ENCODE measurements at regions not wholly inside any gene's neighbourhood (a gene's known extent, or its start where the extent isn't known, plus 50 kb on each side); places are given as distances from the start of the nearest gene placed in this dataset.

DNA sequence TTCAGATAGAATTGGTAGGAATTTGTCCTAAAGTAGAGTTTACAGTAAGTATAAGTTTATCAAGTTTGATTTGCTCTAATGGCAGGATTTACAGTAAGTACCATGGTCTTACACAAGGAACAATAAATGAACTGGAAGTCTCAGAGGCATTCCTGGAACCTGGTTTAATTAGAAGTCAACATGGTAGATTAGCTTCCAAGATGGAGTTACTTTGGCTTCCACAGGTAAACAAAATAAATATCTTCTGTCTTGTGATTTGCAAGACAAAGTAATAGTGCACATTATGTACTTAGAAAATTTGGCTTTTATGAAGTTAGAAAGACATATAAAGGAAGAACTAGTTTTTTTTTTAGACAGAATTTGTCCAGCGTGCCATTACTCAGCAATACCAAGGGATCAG, 190.7 kb downstream of the GLUD2 start:
- TF ChIP-seq, protein P1, sequence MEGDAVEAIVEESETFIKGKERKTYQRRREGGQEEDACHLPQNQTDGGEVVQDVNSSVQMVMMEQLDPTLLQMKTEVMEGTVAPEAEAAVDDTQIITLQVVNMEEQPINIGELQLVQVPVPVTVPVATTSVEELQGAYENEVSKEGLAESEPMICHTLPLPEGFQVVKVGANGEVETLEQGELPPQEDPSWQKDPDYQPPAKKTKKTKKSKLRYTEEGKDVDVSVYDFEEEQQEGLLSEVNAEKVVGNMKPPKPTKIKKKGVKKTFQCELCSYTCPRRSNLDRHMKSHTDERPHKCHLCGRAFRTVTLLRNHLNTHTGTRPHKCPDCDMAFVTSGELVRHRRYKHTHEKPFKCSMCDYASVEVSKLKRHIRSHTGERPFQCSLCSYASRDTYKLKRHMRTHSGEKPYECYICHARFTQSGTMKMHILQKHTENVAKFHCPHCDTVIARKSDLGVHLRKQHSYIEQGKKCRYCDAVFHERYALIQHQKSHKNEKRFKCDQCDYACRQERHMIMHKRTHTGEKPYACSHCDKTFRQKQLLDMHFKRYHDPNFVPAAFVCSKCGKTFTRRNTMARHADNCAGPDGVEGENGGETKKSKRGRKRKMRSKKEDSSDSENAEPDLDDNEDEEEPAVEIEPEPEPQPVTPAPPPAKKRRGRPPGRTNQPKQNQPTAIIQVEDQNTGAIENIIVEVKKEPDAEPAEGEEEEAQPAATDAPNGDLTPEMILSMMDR (IDR thresholded peaks at IDR 0.05; ENCODE audit: insufficient read depth, low read depth, low read length): no peak
- ChIA-PET CTCF (no interaction called here), POLR2A (no interaction called here)
- Histone ChIP-seq H3K36me3 (ENCODE audit: control insufficient read depth, insufficient read depth, low read length) (no peaks in the 10 kb centered on the region), H3K27me3 (ENCODE audit: control insufficient read depth, insufficient read depth, low read length) (no peaks in the 10 kb centered on the region), H3K4me3 (ENCODE audit: low read depth, low read length) (no peak overlapping the region)
- no peak for DNase-seq (ENCODE audit: low read depth)

DNA sequence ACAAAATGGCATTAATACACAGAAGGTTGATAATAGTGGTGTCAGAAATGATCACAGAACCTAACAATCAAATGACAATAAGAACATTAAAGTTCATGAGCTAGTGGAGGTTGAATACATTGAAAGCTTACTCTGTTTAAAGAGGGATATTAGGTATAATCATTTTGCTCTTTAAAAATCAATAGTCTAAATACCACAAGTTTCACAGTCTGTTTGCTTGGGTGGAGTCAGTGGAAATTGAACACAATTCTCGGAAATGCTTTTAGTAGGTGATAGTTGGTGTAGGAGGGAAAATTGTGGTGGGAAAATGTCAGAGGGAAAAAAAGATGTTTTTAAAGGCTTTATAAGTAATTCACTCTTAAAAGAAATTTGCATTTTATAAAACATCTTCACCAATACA, 197.1 kb downstream of the GLUD2 start:
- Histone ChIP-seq H3K4me3 (ENCODE audit: low read depth, low read length) (no peak overlapping the region), H3K36me3 (ENCODE audit: control insufficient read depth, insufficient read depth, low read length) (no peaks in the 10 kb centered on the region), H3K27me3 (ENCODE audit: control insufficient read depth, insufficient read depth, low read length) (no peaks in the 10 kb centered on the region)
- CTCF ChIA-PET: interaction anchor here (0.6 kb wide), 1 partner anchor 12 kb away, joined by 3 read pairs; no protein-coding TSS in a partner anchor
- no peak for DNase-seq (ENCODE audit: low read depth)
- POLR2A ChIA-PET: no interaction called here
- TF ChIP-seq, protein P1 (IDR thresholded peaks at IDR 0.05; ENCODE audit: insufficient read depth, low read depth, low read length): no peak

DNA sequence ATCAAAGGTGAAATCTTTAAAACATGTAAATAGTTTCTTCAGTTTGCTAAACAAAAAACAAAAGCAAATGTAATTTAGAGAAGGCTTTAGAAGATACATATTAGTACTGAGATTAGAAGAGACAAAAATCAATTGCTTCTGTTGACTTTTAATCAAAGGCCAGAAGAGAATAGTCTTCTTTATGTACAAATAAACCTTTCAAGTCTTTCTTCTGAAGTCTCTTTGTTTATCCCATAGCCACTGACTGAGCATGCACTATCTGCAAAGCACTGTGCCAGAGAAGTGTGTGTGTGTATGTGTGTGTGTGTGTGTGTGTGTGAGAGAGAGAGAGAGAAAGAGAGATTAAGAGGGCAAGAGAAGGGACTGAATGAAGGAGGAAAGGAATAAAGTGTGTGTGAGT, 198.4 kb downstream of the GLUD2 start:
- CTCF ChIA-PET: no interaction called here
- TF ChIP-seq, protein P1 (IDR thresholded peaks at IDR 0.05; ENCODE audit: insufficient read depth, low read depth, low read length): no peak
- Histone ChIP-seq H3K4me3 (ENCODE audit: low read depth, low read length) (no peak overlapping the region), H3K27me3 (ENCODE audit: control insufficient read depth, insufficient read depth, low read length) (no peaks in the 10 kb centered on the region), H3K36me3 (ENCODE audit: control insufficient read depth, insufficient read depth, low read length) (no peaks in the 10 kb centered on the region)
- POLR2A ChIA-PET: no interaction called here
- no peak for DNase-seq (ENCODE audit: low read depth)

DNA sequence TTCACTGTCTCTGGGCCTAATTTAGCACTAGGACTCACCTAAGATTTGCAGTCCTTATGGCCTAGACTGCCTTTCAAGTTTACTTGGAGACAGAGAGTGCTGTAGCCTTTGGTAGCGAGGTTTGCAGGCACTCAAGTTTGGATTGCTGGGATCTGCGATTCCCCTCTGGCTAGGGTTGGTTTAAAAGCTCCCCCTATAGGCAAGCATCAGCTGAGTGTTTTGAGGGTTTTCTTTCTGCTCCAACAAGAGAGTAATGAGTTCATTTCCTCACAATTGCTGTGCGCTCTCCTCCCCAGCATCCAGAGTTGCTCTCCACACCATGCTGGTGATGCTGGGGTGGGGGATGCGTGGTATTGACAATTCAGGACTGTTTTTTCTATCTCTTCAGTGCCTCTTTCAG, 206.9 kb downstream of the GLUD2 start:
- CTCF ChIA-PET: interaction anchor here (0.6 kb wide), 1 partner anchor 23 kb away, joined by 6 read pairs; no protein-coding TSS in a partner anchor
- no peak for DNase-seq (ENCODE audit: low read depth)
- H3K27me3 ChIP-seq (ENCODE audit: control insufficient read depth, insufficient read depth, low read length): no peaks in the 10 kb centered on the region
- H3K36me3 ChIP-seq (ENCODE audit: control insufficient read depth, insufficient read depth, low read length): no peaks in the 10 kb centered on the region
- TF ChIP-seq, protein P1 (IDR thresholded peaks at IDR 0.05; ENCODE audit: insufficient read depth, low read depth, low read length): no peak
- no peak overlapping the region for H3K4me3 ChIP-seq (ENCODE audit: low read depth, low read length)
- POLR2A ChIA-PET: no interaction called here

DNA sequence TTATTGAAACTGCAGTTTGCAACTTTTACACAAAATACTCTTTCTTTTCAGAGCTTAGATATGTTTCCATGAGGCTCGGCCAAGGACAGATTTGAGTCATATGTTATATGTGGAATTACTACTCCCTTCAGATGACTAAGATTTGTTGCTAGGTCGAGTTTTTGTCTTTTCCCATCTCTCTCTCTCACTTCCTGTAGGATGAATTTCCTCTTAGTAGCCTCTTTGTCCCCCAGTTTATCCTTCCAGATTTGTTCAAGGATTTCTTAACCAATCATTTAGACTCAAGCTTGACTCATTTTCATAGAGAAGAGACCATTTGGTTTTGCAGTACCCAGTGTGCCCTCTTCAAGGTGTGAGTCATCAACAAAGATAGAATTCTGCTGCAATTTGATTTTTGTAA, 209.2 kb downstream of the GLUD2 start:
- TF ChIP-seq, protein P1 (IDR thresholded peaks at IDR 0.05; ENCODE audit: insufficient read depth, low read depth, low read length): no peak
- no peak for DNase-seq (ENCODE audit: low read depth)
- no peak overlapping the region for H3K4me3 ChIP-seq (ENCODE audit: low read depth, low read length)
- CTCF ChIA-PET: interaction anchor here (0.6 kb wide), 1 partner anchor 12 kb away, joined by 3 read pairs; no protein-coding TSS in a partner anchor
- H3K36me3 ChIP-seq (ENCODE audit: control insufficient read depth, insufficient read depth, low read length): no peaks in the 10 kb centered on the region
- H3K27me3 ChIP-seq (ENCODE audit: control insufficient read depth, insufficient read depth, low read length): no peaks in the 10 kb centered on the region
- POLR2A ChIA-PET: no interaction called here
